ENCODE measurements at regions not wholly inside any gene's neighbourhood (a gene's known extent, or its start where the extent isn't known, plus 50 kb on each side); places are given as distances from the start of the nearest gene placed in this dataset.
"Not testable (repeated sequence)": the region's sequence is repeated elsewhere in the genome, so short reads cannot be mapped to it uniquely, and the experiment has no call there.

DNA sequence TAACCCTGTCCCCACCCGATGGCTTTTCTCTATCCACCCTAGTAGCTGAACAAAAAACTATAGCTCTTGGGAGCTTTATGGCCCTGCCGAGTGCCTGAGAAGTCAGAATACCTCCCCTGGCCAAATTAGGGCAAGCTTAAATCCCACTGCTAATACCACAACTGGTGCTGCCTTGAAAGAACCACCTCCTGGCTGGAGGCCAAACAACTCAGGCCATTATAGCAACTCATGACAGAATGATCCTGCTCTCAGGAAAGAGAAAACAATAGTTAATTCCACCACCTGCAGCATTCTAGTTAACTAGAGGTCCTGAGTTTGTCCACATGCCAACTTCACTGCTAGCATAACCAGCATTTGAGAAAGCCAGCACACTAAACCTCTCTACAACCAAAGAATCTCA is 123.2 kb downstream of the RTP4 start:
- ChIA-PET CTCF (interaction anchor here (0.8 kb wide), 1 partner anchor 172 kb away, joined by 3 read pairs; no protein-coding TSS in a partner anchor), POLR2A (no interaction called here)
- H3K9me3 Mint-ChIP-seq: peaks cover 2% of the 10 kb centered on the region
- DNase-seq: no peak
- H3K4me3 Mint-ChIP-seq: no peak overlapping the region
- H3K4me1 Mint-ChIP-seq: no peaks in the 10 kb centered on the region
- H3K36me3 Mint-ChIP-seq (ENCODE audit: low read depth): no peaks in the 10 kb centered on the region
- peaks cover 20% of the 10 kb centered on the region for H3K27me3 Mint-ChIP-seq
- H3K27ac Mint-ChIP-seq: no peak overlapping the region

- ChIA-PET POLR2A (no interaction called here), CTCF (no interaction called here)
- Mint-ChIP-seq H3K36me3 (ENCODE audit: low read depth) (no peaks in the 10 kb centered on the region), H3K27me3 (peaks cover 23% of the 10 kb centered on the region), H3K4me1 (no peaks in the 10 kb centered on the region), H3K9me3 (peaks cover 2% of the 10 kb centered on the region), H3K27ac (no peak overlapping the region), H3K4me3 (no peak overlapping the region)
- DNase-seq: no peak
Measured at GRCh38 chr3:187490366-187490765, 122.2 kb downstream of the RTP4 start.

DNA sequence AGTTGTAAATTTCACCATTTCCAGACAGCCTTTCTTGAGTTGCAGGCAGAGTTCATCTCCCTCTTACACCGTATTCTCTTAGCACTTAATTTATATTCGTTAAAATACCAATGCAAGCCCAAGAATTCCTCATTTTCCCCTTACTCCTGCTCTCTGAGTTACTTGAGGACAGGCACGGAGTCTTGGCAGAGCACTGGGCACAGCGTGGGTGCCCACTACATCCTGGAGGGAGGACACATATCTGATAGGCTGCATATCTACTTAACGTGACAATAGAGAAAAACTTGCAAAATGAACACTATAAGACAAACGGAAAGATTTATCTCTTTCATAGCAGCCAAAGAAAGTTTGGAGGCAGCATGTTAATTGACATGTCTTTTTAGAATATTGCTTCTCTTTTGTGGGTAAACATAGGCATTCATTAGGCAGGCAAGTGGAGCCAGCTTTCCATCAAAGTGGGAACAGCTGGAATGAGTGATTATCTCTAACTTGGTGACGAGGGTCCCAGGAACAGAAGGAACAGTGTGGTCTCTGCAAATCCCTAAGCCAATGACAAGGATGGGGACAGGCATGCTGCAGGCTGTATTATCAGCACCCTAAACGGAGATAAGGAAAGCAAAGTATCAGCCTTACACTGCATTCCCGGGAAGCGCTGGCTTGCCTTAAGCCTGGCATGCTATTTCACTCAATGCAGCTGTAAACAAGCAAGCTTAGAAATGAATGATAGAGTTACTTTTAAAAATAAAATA is 116.5 kb downstream of the RTP4 start:
- no peaks in the 10 kb centered on the region for H3K36me3 Mint-ChIP-seq (ENCODE audit: low read depth)
- no peak overlapping the region for H3K27ac Mint-ChIP-seq
- ChIA-PET CTCF (no interaction called here), POLR2A (no interaction called here)
- no peaks in the 10 kb centered on the region for H3K4me1 Mint-ChIP-seq
- DNase-seq: no peak
- H3K9me3 Mint-ChIP-seq: no peaks in the 10 kb centered on the region
- peaks cover 17% of the 10 kb centered on the region for H3K27me3 Mint-ChIP-seq
- H3K4me3 Mint-ChIP-seq: no peak overlapping the region

GRCh38 chr3:187481426-187481825 is 113.2 kb downstream of the RTP4 start:
- POLR2A ChIA-PET: no interaction called here
- no peaks in the 10 kb centered on the region for H3K4me1 Mint-ChIP-seq
- peaks cover 8% of the 10 kb centered on the region for H3K9me3 Mint-ChIP-seq
- CTCF ChIA-PET: no interaction called here
- H3K27me3 Mint-ChIP-seq: peaks cover 6% of the 10 kb centered on the region
- H3K27ac Mint-ChIP-seq: no peak overlapping the region
- no peak for DNase-seq
- H3K36me3 Mint-ChIP-seq (ENCODE audit: low read depth): no peaks in the 10 kb centered on the region
- no peak overlapping the region for H3K4me3 Mint-ChIP-seq

GRCh38 chr3:187475613-187476012 is 107.4 kb downstream of the RTP4 start:
- DNase-seq; POLR2A ChIA-PET; H3K36me3 Mint-ChIP-seq (ENCODE audit: low read depth); H3K4me1 Mint-ChIP-seq; H3K27ac Mint-ChIP-seq; H3K4me3 Mint-ChIP-seq; CTCF ChIA-PET: not testable (repeated sequence)
- peaks cover 11% of the 10 kb centered on the region for H3K27me3 Mint-ChIP-seq
- peaks cover 24% of the 10 kb centered on the region for H3K9me3 Mint-ChIP-seq

GRCh38 chr3:187473778-187474406 is 105.7 kb downstream of the RTP4 start:
- CTCF ChIA-PET: no interaction called here
- H3K27me3 Mint-ChIP-seq: peaks cover 11% of the 10 kb centered on the region
- no peaks in the 10 kb centered on the region for H3K36me3 Mint-ChIP-seq (ENCODE audit: low read depth)
- peaks cover 25% of the 10 kb centered on the region for H3K9me3 Mint-ChIP-seq
- POLR2A ChIA-PET: no interaction called here
- H3K27ac Mint-ChIP-seq: no peak overlapping the region
- H3K4me1 Mint-ChIP-seq: no peaks in the 10 kb centered on the region
- H3K4me3 Mint-ChIP-seq: no peak overlapping the region
- DNase-seq: no peak

DNA sequence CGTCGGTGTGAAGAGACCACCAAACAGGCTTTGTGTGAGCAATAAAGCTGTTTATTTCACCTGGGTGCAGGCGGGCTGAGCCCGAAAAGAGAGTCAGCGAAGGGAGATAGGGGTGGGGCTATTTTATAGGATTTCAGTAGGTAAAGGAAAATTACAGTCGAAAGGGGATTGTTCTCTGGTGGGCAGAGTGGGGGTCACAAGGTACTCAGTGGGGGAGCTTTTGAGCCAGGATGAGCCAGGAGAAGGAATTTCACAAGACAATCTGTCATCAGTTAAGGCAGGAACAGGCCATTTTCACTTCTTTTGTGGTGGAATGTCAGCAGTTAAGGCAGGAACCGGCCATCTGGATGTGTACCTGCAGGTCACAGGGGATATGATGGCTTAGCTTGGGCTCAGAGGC is 98.1 kb downstream of the RTP4 start:
- H3K9me3 Mint-ChIP-seq; H3K4me1 Mint-ChIP-seq; H3K4me3 Mint-ChIP-seq; POLR2A ChIA-PET; H3K27ac Mint-ChIP-seq; H3K36me3 Mint-ChIP-seq (ENCODE audit: low read depth); DNase-seq: not testable (repeated sequence)
- H3K27me3 Mint-ChIP-seq: peaks cover 17% of the 10 kb centered on the region
- CTCF ChIA-PET: interaction anchor here (1.0 kb wide), 1 partner anchor 213 kb away, joined by 3 read pairs; no protein-coding TSS in a partner anchor

- Mint-ChIP-seq H3K4me3 (no peak overlapping the region), H3K36me3 (ENCODE audit: low read depth) (no peaks in the 10 kb centered on the region), H3K27me3 (peaks cover 15% of the 10 kb centered on the region), H3K4me1 (no peaks in the 10 kb centered on the region), H3K9me3 (peaks cover under 1% of the 10 kb centered on the region), H3K27ac (no peak overlapping the region)
- CTCF ChIA-PET: interaction anchor here (1.0 kb wide), 1 partner anchor 214 kb away, joined by 3 read pairs; no protein-coding TSS in a partner anchor
- POLR2A ChIA-PET: no interaction called here
- DNase-seq: no peak
Measured at GRCh38 chr3:187465503-187465902, 97.3 kb downstream of the RTP4 start.

DNA sequence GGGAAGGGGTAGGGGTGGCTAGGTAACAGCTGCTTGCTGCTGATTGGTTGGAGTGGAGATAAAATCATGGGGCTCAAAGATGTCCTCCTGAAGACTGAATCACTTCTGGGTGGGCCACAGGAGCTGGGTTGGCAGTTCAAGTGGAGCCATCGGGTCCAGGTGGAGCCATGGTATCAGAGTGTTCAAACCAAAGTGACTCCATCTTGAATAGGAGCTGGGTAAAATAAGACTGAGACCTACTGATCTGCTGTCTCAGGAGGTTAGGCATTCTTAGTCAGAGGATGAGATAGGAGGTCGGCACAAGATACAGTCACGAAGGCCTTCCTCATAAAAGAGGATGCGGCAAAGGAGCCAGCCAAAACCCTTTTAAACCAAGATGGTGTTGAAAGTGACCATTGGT is 96.5 kb downstream of the RTP4 start:
- Mint-ChIP-seq H3K4me3 (no peak overlapping the region), H3K36me3 (ENCODE audit: low read depth) (no peaks in the 10 kb centered on the region), H3K4me1 (no peaks in the 10 kb centered on the region), H3K9me3 (no peaks in the 10 kb centered on the region), H3K27me3 (peaks cover 15% of the 10 kb centered on the region), H3K27ac (no peak overlapping the region)
- ChIA-PET POLR2A (no interaction called here), CTCF (no interaction called here)
- no peak for DNase-seq

DNA sequence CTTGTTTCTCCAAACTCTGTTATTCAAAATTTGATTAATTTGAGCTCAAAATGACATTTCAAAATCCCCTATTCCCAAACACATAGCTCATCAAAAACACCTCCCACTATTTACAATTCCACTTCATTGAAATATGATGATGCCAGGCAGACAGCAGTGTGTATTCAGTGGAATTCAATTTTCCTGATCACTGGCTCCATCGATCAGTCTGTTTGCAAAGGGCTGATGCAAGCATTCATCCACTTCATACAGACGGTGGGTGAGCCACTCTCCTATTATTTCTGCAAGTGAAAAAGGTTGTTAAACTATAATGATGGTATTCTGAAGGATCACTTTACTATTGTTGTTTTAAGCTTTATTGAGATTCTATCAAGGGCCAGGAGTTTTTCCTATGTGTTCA is 90.7 kb downstream of the RTP4 start:
- Mint-ChIP-seq H3K27ac (no peak overlapping the region), H3K36me3 (ENCODE audit: low read depth) (no peaks in the 10 kb centered on the region), H3K4me3 (no peak overlapping the region), H3K9me3 (no peaks in the 10 kb centered on the region), H3K27me3 (peaks cover 33% of the 10 kb centered on the region), H3K4me1 (no peaks in the 10 kb centered on the region)
- no peak for DNase-seq
- ChIA-PET CTCF (no interaction called here), POLR2A (no interaction called here)

DNA sequence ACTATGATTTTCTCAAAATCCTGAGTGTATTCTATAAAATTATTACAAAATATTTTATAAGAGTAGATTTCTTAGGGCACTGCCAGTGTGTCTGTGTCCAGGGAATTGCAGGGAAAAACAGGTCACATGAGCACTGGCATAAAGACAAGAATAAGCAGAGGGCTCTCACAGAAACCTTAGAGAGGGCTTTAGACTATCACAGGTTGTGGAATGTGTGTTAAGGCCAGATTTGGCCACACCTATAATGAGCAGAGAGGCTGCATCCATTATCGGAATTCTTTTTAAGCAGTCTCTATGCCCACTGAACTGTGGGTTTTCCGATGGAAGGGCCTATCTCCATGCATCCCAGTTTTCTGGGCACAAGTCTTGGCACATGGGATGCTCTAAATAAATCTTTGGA is 90.2 kb downstream of the RTP4 start:
- Mint-ChIP-seq H3K4me3 (no peak overlapping the region), H3K9me3 (no peaks in the 10 kb centered on the region), H3K27me3 (peaks cover 29% of the 10 kb centered on the region), H3K36me3 (ENCODE audit: low read depth) (no peaks in the 10 kb centered on the region), H3K27ac (no peak overlapping the region), H3K4me1 (no peaks in the 10 kb centered on the region)
- CTCF ChIA-PET: no interaction called here
- POLR2A ChIA-PET: no interaction called here
- no peak for DNase-seq

DNA sequence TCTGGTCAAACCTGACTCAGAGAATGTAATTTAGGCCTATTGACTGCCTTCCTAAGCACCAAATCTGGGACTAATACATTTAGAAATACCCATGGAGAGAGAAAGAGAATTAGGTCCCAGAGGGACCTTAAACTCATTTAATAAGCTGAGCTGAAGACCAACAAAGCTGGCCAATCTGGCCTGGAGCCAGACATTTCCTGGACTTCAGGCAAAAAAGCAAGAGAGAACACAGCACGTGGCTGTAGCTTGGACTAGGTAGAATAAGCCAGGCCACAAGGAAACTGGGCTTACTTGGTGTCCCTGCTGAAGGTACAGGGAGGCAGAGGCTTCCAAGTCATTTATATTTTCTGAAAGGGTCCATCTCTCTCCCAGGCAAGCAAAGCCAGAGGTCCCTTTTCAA is 88.1 kb downstream of the RTP4 start:
- no peak overlapping the region for H3K4me3 Mint-ChIP-seq
- peaks cover 25% of the 10 kb centered on the region for H3K27me3 Mint-ChIP-seq
- no peaks in the 10 kb centered on the region for H3K36me3 Mint-ChIP-seq (ENCODE audit: low read depth)
- POLR2A ChIA-PET: no interaction called here
- CTCF ChIA-PET: no interaction called here
- DNase-seq: no peak
- H3K27ac Mint-ChIP-seq: no peak overlapping the region
- H3K9me3 Mint-ChIP-seq: no peaks in the 10 kb centered on the region
- no peaks in the 10 kb centered on the region for H3K4me1 Mint-ChIP-seq

GRCh38 chr3:187454085-187454815 is 86.1 kb downstream of the RTP4 start:
- no peak overlapping the region for H3K4me3 Mint-ChIP-seq
- DNase-seq: no peak
- H3K4me1 Mint-ChIP-seq: no peaks in the 10 kb centered on the region
- H3K36me3 Mint-ChIP-seq (ENCODE audit: low read depth): no peaks in the 10 kb centered on the region
- H3K27me3 Mint-ChIP-seq: peaks cover 25% of the 10 kb centered on the region
- H3K27ac Mint-ChIP-seq: no peak overlapping the region
- CTCF ChIA-PET: no interaction called here
- H3K9me3 Mint-ChIP-seq: no peaks in the 10 kb centered on the region
- POLR2A ChIA-PET: no interaction called here
